ENCODE measurements at regions not wholly inside any gene's neighbourhood (a gene's known extent, or its start where the extent isn't known, plus 50 kb on each side); places are given as distances from the start of the nearest gene placed in this dataset.

DNA sequence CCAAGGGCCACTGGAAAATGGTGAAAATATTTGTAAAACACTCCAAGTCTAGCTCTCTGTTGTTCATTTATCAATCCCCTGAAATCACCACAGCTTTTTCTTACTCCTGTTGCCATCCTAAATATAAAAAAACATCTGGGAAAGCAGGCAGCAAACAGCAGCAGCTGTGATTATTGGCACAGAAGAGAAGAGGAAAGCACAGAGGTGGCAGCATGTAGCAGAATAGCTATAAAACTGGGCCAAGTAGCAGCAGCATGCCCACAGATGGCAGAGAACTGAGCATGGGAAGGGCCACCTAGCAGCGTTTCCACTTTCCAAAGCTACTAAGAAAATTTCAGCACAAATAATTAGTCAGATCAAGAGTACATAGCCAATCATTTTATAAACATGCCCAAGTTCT, 307.2 kb downstream of the SLC7A11 start:
- Mint-ChIP-seq H3K4me1 (no peaks in the 10 kb centered on the region), H3K27ac (ENCODE audit: unreplicated experiment) (no peak overlapping the region), H3K9me3 (no peaks in the 10 kb centered on the region), H3K27me3 (ENCODE audit: low read depth) (no peaks in the 10 kb centered on the region), H3K36me3 (ENCODE audit: low read depth) (no peaks in the 10 kb centered on the region), H3K4me3 (no peak overlapping the region)
- TF ChIP-seq, protein P1, sequence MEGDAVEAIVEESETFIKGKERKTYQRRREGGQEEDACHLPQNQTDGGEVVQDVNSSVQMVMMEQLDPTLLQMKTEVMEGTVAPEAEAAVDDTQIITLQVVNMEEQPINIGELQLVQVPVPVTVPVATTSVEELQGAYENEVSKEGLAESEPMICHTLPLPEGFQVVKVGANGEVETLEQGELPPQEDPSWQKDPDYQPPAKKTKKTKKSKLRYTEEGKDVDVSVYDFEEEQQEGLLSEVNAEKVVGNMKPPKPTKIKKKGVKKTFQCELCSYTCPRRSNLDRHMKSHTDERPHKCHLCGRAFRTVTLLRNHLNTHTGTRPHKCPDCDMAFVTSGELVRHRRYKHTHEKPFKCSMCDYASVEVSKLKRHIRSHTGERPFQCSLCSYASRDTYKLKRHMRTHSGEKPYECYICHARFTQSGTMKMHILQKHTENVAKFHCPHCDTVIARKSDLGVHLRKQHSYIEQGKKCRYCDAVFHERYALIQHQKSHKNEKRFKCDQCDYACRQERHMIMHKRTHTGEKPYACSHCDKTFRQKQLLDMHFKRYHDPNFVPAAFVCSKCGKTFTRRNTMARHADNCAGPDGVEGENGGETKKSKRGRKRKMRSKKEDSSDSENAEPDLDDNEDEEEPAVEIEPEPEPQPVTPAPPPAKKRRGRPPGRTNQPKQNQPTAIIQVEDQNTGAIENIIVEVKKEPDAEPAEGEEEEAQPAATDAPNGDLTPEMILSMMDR (conservative IDR thresholded peaks at IDR 0.05) = no peak
- no peak for DNase-seq (ENCODE audit: low read depth, low spot score)

DNA sequence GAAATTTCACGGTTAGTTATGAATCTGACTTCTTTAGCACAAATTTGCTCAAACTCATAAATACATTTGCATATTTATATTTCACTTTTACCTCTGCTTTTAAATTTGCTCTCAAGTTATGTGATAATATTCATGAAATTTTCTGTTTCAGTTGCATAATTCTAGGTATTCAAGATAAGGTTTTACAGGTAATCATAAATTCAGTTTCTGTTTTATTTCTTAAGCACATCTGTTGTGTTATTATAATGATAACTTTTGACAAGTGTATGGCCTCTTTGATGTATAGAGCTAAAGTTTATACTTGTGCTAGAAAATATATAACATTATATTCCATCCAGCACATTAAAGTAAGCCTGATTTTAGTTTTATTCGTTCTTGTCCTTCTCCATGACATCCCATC, 308.1 kb downstream of the SLC7A11 start:
- Mint-ChIP-seq H3K4me3 (no peak overlapping the region), H3K27me3 (ENCODE audit: low read depth) (no peaks in the 10 kb centered on the region), H3K9me3 (no peaks in the 10 kb centered on the region), H3K4me1 (no peaks in the 10 kb centered on the region), H3K36me3 (ENCODE audit: low read depth) (no peaks in the 10 kb centered on the region), H3K27ac (ENCODE audit: unreplicated experiment) (no peak overlapping the region)
- DNase-seq (ENCODE audit: low read depth, low spot score) = no peak
- TF ChIP-seq, protein P1 (conservative IDR thresholded peaks at IDR 0.05) = no peak

GRCh38 chr4:137927972-137928371, 314.2 kb downstream of the SLC7A11 start:
- no peaks in the 10 kb centered on the region for H3K36me3 Mint-ChIP-seq (ENCODE audit: low read depth)
- no peak for DNase-seq (ENCODE audit: low read depth, low spot score)
- no peak overlapping the region for H3K4me3 Mint-ChIP-seq
- TF ChIP-seq, protein P1 (conservative IDR thresholded peaks at IDR 0.05) = no peak
- H3K27me3 Mint-ChIP-seq (ENCODE audit: low read depth) = no peaks in the 10 kb centered on the region
- no peaks in the 10 kb centered on the region for H3K9me3 Mint-ChIP-seq
- H3K4me1 Mint-ChIP-seq = no peaks in the 10 kb centered on the region
- H3K27ac Mint-ChIP-seq (ENCODE audit: unreplicated experiment) = no peak overlapping the region

GRCh38 chr4:137923494-137923893, 318.7 kb downstream of the SLC7A11 start:
- Mint-ChIP-seq H3K36me3 (ENCODE audit: low read depth) (no peaks in the 10 kb centered on the region), H3K27me3 (ENCODE audit: low read depth) (no peaks in the 10 kb centered on the region), H3K4me3 (no peak overlapping the region), H3K27ac (ENCODE audit: unreplicated experiment) (no peak overlapping the region), H3K4me1 (no peaks in the 10 kb centered on the region), H3K9me3 (peaks cover 3% of the 10 kb centered on the region)
- no peak for DNase-seq (ENCODE audit: low read depth, low spot score)
- TF ChIP-seq, protein P1 (conservative IDR thresholded peaks at IDR 0.05) = no peak

DNA sequence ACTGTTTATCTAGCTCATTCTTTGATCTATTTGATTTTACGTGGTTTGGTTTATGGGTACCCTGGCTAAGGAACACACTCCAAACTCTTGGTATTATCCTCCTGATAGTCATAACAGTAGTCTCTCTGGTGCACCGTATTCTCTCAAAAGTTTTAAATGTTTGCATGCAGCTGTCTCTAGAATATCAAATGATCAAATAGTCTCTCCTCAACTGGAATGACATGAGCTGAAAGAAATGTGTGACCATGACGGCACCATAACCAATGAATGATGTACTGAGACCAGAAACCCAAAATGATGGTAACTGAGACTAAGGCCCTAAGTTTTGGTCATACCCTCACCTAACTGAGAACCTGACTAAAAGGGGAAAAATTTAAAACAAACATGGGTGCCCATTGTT, 319.4 kb downstream of the SLC7A11 start:
- TF ChIP-seq, protein P1 (conservative IDR thresholded peaks at IDR 0.05) = no peak
- Mint-ChIP-seq H3K36me3 (ENCODE audit: low read depth) (no peaks in the 10 kb centered on the region), H3K9me3 (peaks cover 3% of the 10 kb centered on the region), H3K4me3 (no peak overlapping the region), H3K27ac (ENCODE audit: unreplicated experiment) (no peak overlapping the region), H3K4me1 (no peaks in the 10 kb centered on the region), H3K27me3 (ENCODE audit: low read depth) (no peaks in the 10 kb centered on the region)
- no peak for DNase-seq (ENCODE audit: low read depth, low spot score)

Data from neural crest cell (in vitro differentiated cells).